Activated CD8-positive, alpha-beta memory T cell treated with anti-CD3 and anti-CD28 coated beads, Interleukin-2, amount 50 U/mL, for 48 hours (primary cell): ENCODE measurements at regions not wholly inside any gene's neighbourhood (a gene's known extent, or its start where the extent isn't known, plus 50 kb on each side); places are given as distances from the start of the nearest gene placed in this dataset.

Experiments
- DNase-seq: peaks from one replicate; pipeline ENCODE4 v3.0.0-alpha.2; 2020

GRCh38 chr20:10771435-10772140, 97.8 kb upstream of the JAG1 start:
- DNase-seq: no peak

GRCh38 chr20:10774357-10774943, 100.7 kb upstream of the JAG1 start:
- no peak for DNase-seq

- no peak for DNase-seq
Observed at GRCh38 chr20:10777710-10778109, 103.9 kb upstream of the JAG1 start.

- DNase-seq: no peak
Observed at GRCh38 chr20:10779911-10780310, 106.1 kb upstream of the JAG1 start.

GRCh38 chr20:10780901-10781300, 107.1 kb upstream of the JAG1 start:
- no peak for DNase-seq

GRCh38 chr20:10781526-10781925, 107.7 kb upstream of the JAG1 start:
- no peak for DNase-seq

GRCh38 chr20:10783707-10784553, 110.1 kb upstream of the JAG1 start:
- no peak for DNase-seq

- no peak for DNase-seq
Observed at GRCh38 chr20:10784554-10785183, 110.9 kb upstream of the JAG1 start.

GRCh38 chr20:10786678-10787077, 112.9 kb upstream of the JAG1 start:
- no peak for DNase-seq

GRCh38 chr20:10788055-10788454, 114.3 kb upstream of the JAG1 start:
- DNase-seq: no peak

- DNase-seq: no peak
Observed at GRCh38 chr20:10788877-10789276, 115.1 kb upstream of the JAG1 start.

GRCh38 chr20:10789386-10789785, 115.6 kb upstream of the JAG1 start:
- DNase-seq: no peak

- no peak for DNase-seq
Observed at GRCh38 chr20:10790013-10790412, 116.2 kb upstream of the JAG1 start.

- DNase-seq: no peak
Observed at GRCh38 chr20:10792291-10792690, 118.5 kb upstream of the JAG1 start.

- no peak for DNase-seq
Observed at GRCh38 chr20:10793766-10794165, 120.0 kb upstream of the JAG1 start.

GRCh38 chr20:10794765-10795164, 121.0 kb upstream of the JAG1 start:
- no peak for DNase-seq

- no peak for DNase-seq
Observed at GRCh38 chr20:10795286-10796026, 121.7 kb upstream of the JAG1 start.

- DNase-seq: no peak
Observed at GRCh38 chr20:10798811-10799210, 125.0 kb upstream of the JAG1 start.

- no peak for DNase-seq
Observed at GRCh38 chr20:10799735-10800134, 125.9 kb upstream of the JAG1 start.

- no peak for DNase-seq
Observed at GRCh38 chr20:10800288-10800687, 126.5 kb upstream of the JAG1 start.

- DNase-seq: no peak
Observed at GRCh38 chr20:10802236-10802635, 128.4 kb upstream of the JAG1 start.

GRCh38 chr20:10805764-10806163, 132.0 kb upstream of the JAG1 start:
- DNase-seq: no peak

- DNase-seq: no peak
Observed at GRCh38 chr20:10806539-10806938, 132.7 kb upstream of the JAG1 start.
